ENCODE measurements at regions not wholly inside any gene's neighbourhood (a gene's known extent, or its start where the extent isn't known, plus 50 kb on each side); places are given as distances from the start of the nearest gene placed in this dataset.

- DNase-seq (ENCODE audit: low read depth, low spot score) = no peak
Observed at GRCh38 chr20:51876313-51876940, 74.1 kb upstream of the SALL4 start.

GRCh38 chr20:51873652-51874051 is 71.3 kb upstream of the SALL4 start:
- DNase-seq (ENCODE audit: low read depth, low spot score) = no peak

GRCh38 chr20:51871943-51872342 is 69.6 kb upstream of the SALL4 start:
- peak; percentile 72 for DNase-seq (ENCODE audit: low read depth, low spot score)

GRCh38 chr20:51869002-51869401 is 66.7 kb upstream of the SALL4 start:
- no peak for DNase-seq (ENCODE audit: low read depth, low spot score)

DNA sequence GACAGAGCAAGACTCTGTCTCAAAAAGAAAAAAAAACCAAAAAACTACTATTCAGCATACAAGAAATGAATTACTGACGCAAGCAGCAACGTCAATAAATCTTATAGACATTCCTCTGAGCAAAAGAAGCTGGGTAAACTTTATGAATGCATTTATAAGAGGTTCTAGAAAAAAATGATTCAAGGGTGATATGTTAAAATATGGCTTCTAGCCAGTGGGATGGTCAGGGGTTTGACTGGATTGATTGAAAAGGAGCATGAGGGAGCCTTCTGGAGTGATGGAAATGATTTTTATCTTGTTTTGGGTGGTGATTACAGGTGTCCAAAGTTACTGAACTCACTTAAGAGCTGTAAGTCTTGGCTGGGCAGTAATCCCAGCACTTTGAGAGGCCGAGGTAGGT is 64.9 kb upstream of the SALL4 start:
- no peak for DNase-seq (ENCODE audit: low read depth, low spot score)

- DNase-seq (ENCODE audit: low read depth, low spot score) = no peak
Observed at GRCh38 chr20:51864967-51865366, 62.6 kb upstream of the SALL4 start.

DNA sequence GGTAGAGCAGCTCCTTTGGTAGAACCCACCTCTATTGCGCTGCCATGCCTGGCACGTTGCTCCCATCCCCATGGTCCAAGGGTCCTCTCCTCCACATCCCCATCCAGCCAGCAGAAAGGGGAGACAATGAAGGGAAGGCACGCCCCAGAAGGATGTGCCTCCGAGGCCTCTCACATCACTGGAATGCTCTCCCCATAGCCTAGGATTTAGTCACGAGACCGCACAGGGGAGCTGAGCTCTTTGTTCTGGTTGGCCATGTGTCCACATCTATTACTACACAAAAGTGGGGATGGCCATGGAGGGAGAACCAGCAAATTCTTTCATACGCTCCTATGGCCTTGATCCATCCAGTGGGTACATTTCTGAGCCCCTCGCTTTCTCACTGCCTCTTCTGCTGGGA is 60.5 kb upstream of the SALL4 start:
- DNase-seq (ENCODE audit: low read depth, low spot score) = peak; percentile 38

GRCh38 chr20:51861726-51862466 is 59.6 kb upstream of the SALL4 start:
- DNase-seq (ENCODE audit: low read depth, low spot score) = peak; percentile 92

- DNase-seq (ENCODE audit: low read depth, low spot score) = peak; percentile 38
Observed at GRCh38 chr20:51860111-51860882, 58.0 kb upstream of the SALL4 start.

GRCh38 chr20:51856432-51856831 is 54.1 kb upstream of the SALL4 start:
- no peak for DNase-seq (ENCODE audit: low read depth, low spot score)

DNA sequence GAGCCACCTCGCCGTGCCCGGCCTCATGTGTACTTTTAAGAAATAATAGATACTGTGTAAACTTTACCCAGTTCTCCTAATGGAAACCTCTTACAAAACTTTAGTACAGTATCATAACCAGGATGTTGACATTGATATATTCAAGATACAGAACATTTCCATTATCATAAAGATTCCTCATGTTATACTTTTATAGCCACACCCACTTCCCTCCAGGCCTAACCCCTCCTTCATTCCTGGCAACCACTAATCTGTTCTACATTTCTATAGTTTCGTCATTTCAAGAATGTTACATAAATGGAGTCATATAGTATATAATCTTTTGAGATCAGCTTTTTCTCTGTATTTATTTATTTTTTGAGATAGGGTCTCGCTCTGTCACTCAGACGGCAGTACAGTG is 52.6 kb upstream of the SALL4 start:
- no peak for DNase-seq (ENCODE audit: low read depth, low spot score)

Measured in ELF-1 (cell line).